Astrocyte (in vitro differentiated cells and primary cell): ENCODE measurements at regions not wholly inside any gene's neighbourhood (a gene's known extent, or its start where the extent isn't known, plus 50 kb on each side); places are given as distances from the start of the nearest gene placed in this dataset.

ENCODE experiments used
- EZH2 ChIP-seq: IDR thresholded peaks from 2 replicates; pipeline ENCODE4 v1.6.1; 2012; ENCODE audit warnings: mild to moderate bottlenecking, low read length, inconsistent platforms; ENCODE audit not compliant: insufficient read depth
- TF ChIP-seq, protein P1 (sequence below): IDR thresholded peaks from 2 replicates; pipeline ENCODE4 v1.5.1; 2011; ENCODE audit warnings: low read depth, mild to moderate bottlenecking, inconsistent platforms, low read length, moderate library complexity; ENCODE audit not compliant: insufficient read depth

DNA sequence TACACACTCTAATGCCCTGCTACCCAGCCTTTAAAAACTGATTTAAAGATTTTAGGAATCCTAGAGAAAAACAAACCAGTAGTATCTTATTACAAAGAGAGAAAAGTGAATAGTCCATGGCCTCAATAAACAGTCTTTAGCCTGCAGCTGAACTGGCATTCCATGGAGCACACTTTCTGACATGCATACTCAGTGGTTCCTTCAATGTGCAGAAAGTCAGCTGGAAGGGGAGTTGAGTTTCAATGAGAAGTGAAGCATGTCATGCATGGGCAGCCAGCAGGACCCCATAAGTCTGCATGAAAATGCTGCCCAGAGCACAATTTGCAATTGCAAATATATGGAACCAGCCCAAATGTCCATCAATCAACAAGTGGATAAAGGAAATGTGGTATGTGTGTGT lies 273.7 kb downstream of the UQCRFS1 start:
- TF ChIP-seq, protein P1, sequence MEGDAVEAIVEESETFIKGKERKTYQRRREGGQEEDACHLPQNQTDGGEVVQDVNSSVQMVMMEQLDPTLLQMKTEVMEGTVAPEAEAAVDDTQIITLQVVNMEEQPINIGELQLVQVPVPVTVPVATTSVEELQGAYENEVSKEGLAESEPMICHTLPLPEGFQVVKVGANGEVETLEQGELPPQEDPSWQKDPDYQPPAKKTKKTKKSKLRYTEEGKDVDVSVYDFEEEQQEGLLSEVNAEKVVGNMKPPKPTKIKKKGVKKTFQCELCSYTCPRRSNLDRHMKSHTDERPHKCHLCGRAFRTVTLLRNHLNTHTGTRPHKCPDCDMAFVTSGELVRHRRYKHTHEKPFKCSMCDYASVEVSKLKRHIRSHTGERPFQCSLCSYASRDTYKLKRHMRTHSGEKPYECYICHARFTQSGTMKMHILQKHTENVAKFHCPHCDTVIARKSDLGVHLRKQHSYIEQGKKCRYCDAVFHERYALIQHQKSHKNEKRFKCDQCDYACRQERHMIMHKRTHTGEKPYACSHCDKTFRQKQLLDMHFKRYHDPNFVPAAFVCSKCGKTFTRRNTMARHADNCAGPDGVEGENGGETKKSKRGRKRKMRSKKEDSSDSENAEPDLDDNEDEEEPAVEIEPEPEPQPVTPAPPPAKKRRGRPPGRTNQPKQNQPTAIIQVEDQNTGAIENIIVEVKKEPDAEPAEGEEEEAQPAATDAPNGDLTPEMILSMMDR = no peak
- TF ChIP-seq EZH2 = no peak
